HG03060 (cell line): ENCODE measurements at regions not wholly inside any gene's neighbourhood (a gene's known extent, or its start where the extent isn't known, plus 50 kb on each side); places are given as distances from the start of the nearest gene placed in this dataset.
"Not testable (repeated sequence)": the region's sequence is repeated elsewhere in the genome, so short reads cannot be mapped to it uniquely, and the experiment has no call there.

Source experiments
- ATAC-seq: cut with Tn5 transposase; IDR thresholded peaks from one replicate; pipeline ENCODE4 v1.9.1; 2021; ENCODE audit warnings: low read depth, moderate number of reproducible peaks; ENCODE audit not compliant: unreplicated experiment

GRCh38 chr12:19623751-19624399 is 184.6 kb downstream of the AEBP2 start:
- no peak for ATAC-seq

- ATAC-seq, result no peak
These were observed 185.2 kb downstream of the AEBP2 start for GRCh38 chr12:19624491-19624890.

- not testable (repeated sequence) for ATAC-seq
These were observed 186.3 kb downstream of the AEBP2 start for GRCh38 chr12:19625551-19625950.

GRCh38 chr12:19627719-19628118 is 188.4 kb downstream of the AEBP2 start:
- no peak for ATAC-seq

- no peak for ATAC-seq
These were observed 191.2 kb downstream of the AEBP2 start for GRCh38 chr12:19630536-19630935.

GRCh38 chr12:19633194-19633593 is 193.9 kb downstream of the AEBP2 start:
- no peak for ATAC-seq

GRCh38 chr12:19633641-19634040 is 194.3 kb downstream of the AEBP2 start:
- ATAC-seq, result no peak

- no peak for ATAC-seq
These were observed 200.6 kb downstream of the AEBP2 start for GRCh38 chr12:19639781-19640415.

- ATAC-seq, result no peak
These were observed 202.2 kb downstream of the AEBP2 start for GRCh38 chr12:19641235-19642080.

- no peak for ATAC-seq
These were observed 203.1 kb downstream of the AEBP2 start for GRCh38 chr12:19642345-19642744.

- ATAC-seq, result no peak
These were observed 204.3 kb downstream of the AEBP2 start for GRCh38 chr12:19643635-19644034.

GRCh38 chr12:19644571-19644970 is 205.3 kb downstream of the AEBP2 start:
- ATAC-seq, result no peak

GRCh38 chr12:19645823-19646222 is 206.5 kb downstream of the AEBP2 start:
- ATAC-seq, result no peak

- no peak for ATAC-seq
These were observed 207.3 kb downstream of the AEBP2 start for GRCh38 chr12:19646599-19646998.

GRCh38 chr12:19647806-19648556 is 208.7 kb downstream of the AEBP2 start:
- ATAC-seq, result no peak

- no peak for ATAC-seq
These were observed 209.3 kb downstream of the AEBP2 start for GRCh38 chr12:19648591-19648990.

- no peak for ATAC-seq
These were observed 213.1 kb downstream of the AEBP2 start for GRCh38 chr12:19652386-19652785.

GRCh38 chr12:19654650-19655376 is 215.5 kb downstream of the AEBP2 start:
- ATAC-seq, result no peak

GRCh38 chr12:19657118-19657731 is 217.9 kb downstream of the AEBP2 start:
- ATAC-seq, result no peak

- ATAC-seq, result no peak
These were observed 218.4 kb downstream of the AEBP2 start for GRCh38 chr12:19657732-19658130.
